SU-DHL-6 (cell line): ENCODE measurements at regions not wholly inside any gene's neighbourhood (a gene's known extent, or its start where the extent isn't known, plus 50 kb on each side); places are given as distances from the start of the nearest gene placed in this dataset.

ENCODE experiments used
- CTCF ChIP-seq: fragments of 200-600 bp; sonication (generic); IDR thresholded peaks from one replicate; pipeline ENCODE4 v1.5.1; 2017; ENCODE audit warnings: antibody characterized with exemption, mild to moderate bottlenecking, low read length, moderate library complexity; ENCODE audit not compliant: insufficient read depth, poor library complexity, severe bottlenecking
- EZH2phosphoT487 ChIP-seq: fragments of 200-600 bp; sonication (generic), shearing (Covaris generic); conservative IDR thresholded peaks from 2 replicates; pipeline ENCODE4 v1.6.1; 2018; ENCODE audit warnings: mild to moderate bottlenecking, antibody characterized with exemption, low read length, moderate library complexity, mixed read lengths

GRCh38 chr3:62986061-62986460 lies 110.8 kb upstream of the CADPS start:
- TF ChIP-seq CTCF: no peak
- TF ChIP-seq EZH2phosphoT487: no peak
